OCI-LY7 (cell line): ENCODE measurements at regions not wholly inside any gene's neighbourhood (a gene's known extent, or its start where the extent isn't known, plus 50 kb on each side); places are given as distances from the start of the nearest gene placed in this dataset.

Experiments
- BruUV-seq: library from RNA; stranded (reverse); fragments of 400-500 nt; replicated peaks from 2 replicates; lab custom pipeline; 2021; lab: Mats Ljungman, UMichigan
- CTCF ChIA-PET: fragments of 300-600 bp; sonication (Branson Sonifier 250); formaldehyde crosslinking; loops from one replicate; lab custom pipeline; 2022; ENCODE audit warnings: antibody characterized with exemption; ENCODE audit not compliant: unreplicated experiment; lab: Charles Lee
- POLR2A ChIA-PET: fragments of 300-600 bp; sonication (Branson Sonifier 250); formaldehyde crosslinking; loops from one replicate; lab custom pipeline; 2022; ENCODE audit warnings: antibody characterized with exemption; lab: Charles Lee
- DNase-seq: peaks from one replicate; pipeline ENCODE4 v3.0.0-alpha.2; 2015; ENCODE audit warnings: low spot score
- H2AFZ ChIP-seq: fragments of 200-600 bp; sonication (generic), shearing (Covaris generic); 2 replicates; pipeline ENCODE4 v1.6.1; 2014; ENCODE audit warnings: mild to moderate bottlenecking, antibody characterized with exemption, low read length, moderate library complexity
- H3K27ac ChIP-seq: fragments of 200-600 bp; sonication (generic); 2 replicates; pipeline ENCODE4 v1.5.1; 2014; ENCODE audit warnings: mixed run types, low read depth, mild to moderate bottlenecking, moderate library complexity, low read length, inconsistent platforms; ENCODE audit not compliant: poor library complexity, severe bottlenecking
- H3K36me3 ChIP-seq: fragments of 200-600 bp; sonication (generic); 2 replicates; pipeline ENCODE4 v1.6.1; 2014; ENCODE audit warnings: mild to moderate bottlenecking, antibody characterized with exemption, low read length, moderate library complexity, mixed read lengths; ENCODE audit not compliant: insufficient read depth
- H3K4me1 ChIP-seq: fragments of 200-600 bp; sonication (generic); 2 replicates; pipeline ENCODE4 v1.5.1; 2014; ENCODE audit warnings: mild to moderate bottlenecking, low read length; ENCODE audit not compliant: insufficient read depth, poor library complexity, severe bottlenecking
- H3K4me2 ChIP-seq: fragments of 200-600 bp; sonication (generic); 2 replicates; pipeline ENCODE4 v1.6.1; 2014; ENCODE audit warnings: mild to moderate bottlenecking, low read length
- H3K4me3 ChIP-seq: fragments of 200-600 bp; sonication (generic); 2 replicates; pipeline ENCODE4 v1.5.1; 2014; ENCODE audit warnings: mild to moderate bottlenecking, low read depth, low read length; ENCODE audit not compliant: poor library complexity, severe bottlenecking
- H3K79me2 ChIP-seq: fragments of 200-600 bp; sonication (generic); 2 replicates; pipeline ENCODE4 v1.6.1; 2016; ENCODE audit warnings: low read depth, mild to moderate bottlenecking, low read length, moderate library complexity, mixed read lengths; ENCODE audit not compliant: insufficient read depth
- H3K9me2 ChIP-seq: fragments of 200-600 bp; sonication (generic); 2 replicates; pipeline ENCODE4 v1.6.1; 2016; ENCODE audit warnings: mild to moderate bottlenecking, low read length, mixed read lengths; ENCODE audit not compliant: insufficient read depth
- H3K9me3 ChIP-seq: fragments of 200-600 bp; sonication (generic); 2 replicates; pipeline ENCODE4 v1.6.1; 2014; ENCODE audit warnings: mild to moderate bottlenecking, mixed run types, low read length, mixed read lengths
- H4K20me1 ChIP-seq: fragments of 200-600 bp; sonication (generic); 2 replicates; pipeline ENCODE4 v1.6.1; 2014; ENCODE audit warnings: mild to moderate bottlenecking, antibody characterized with exemption, low read length, moderate library complexity, mixed read lengths; ENCODE audit not compliant: insufficient read depth
- EZH2phosphoT487 ChIP-seq: fragments of 200-600 bp; sonication (generic); IDR thresholded peaks from 2 replicates; pipeline ENCODE4 v1.6.1; 2018; ENCODE audit warnings: low read depth, borderline replicate concordance, mild to moderate bottlenecking, mixed run types, antibody characterized with exemption, low read length, moderate library complexity, mixed read lengths
- intact Hi-C: fragments of 100-400 bp; cut with micrococcal nuclease; formaldehyde crosslinking; loops from one replicate; pipeline ENCODE4 v1.10.0; 2022; ENCODE audit not compliant: unreplicated experiment
- TF ChIP-seq, protein P1 (sequence below): fragments of 200-600 bp; sonication (generic); conservative IDR thresholded peaks from 2 replicates; pipeline ENCODE4 v1.5.1; 2014; ENCODE audit warnings: mild to moderate bottlenecking, antibody characterized with exemption, low read length, moderate library complexity, mixed read lengths

DNA sequence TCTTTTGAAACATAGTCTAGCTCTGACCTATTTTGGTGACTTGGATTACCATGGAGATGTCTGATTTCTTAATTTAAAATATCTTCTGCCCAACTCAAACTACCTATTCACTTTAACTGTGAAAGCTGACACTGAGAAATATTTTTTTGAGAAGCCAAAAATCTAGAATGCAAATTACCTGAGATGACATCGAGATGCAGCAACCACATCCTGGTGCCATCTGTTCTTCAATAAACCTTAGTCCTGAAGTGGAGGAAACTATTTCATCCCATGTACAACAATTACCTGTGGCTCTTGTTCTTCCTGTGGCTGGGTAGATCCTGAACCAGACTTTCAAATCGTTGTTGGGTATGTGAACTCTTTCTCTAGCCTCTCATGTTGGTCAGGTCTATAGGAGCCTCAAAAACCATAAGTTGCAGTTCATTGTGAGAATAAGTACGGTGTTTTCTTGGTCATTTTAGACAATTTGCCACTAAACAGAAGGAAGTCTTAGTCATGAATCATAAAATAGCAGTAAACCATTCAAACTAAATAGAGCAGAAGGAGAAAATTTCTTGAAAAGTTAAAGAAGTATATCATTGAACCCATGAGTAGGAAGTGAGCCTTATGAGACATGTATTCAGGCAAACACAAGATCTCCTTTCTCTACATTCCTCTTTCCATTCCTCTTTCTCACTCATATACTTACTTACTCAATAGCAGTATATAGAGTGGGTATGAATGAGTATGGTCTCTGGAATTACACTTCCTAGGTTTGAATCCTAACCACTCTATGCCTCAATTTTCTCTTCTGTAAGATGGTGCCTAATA is 176.0 kb downstream of the HMHB1 start:
- no peak for TF ChIP-seq EZH2phosphoT487
- TF ChIP-seq, protein P1, sequence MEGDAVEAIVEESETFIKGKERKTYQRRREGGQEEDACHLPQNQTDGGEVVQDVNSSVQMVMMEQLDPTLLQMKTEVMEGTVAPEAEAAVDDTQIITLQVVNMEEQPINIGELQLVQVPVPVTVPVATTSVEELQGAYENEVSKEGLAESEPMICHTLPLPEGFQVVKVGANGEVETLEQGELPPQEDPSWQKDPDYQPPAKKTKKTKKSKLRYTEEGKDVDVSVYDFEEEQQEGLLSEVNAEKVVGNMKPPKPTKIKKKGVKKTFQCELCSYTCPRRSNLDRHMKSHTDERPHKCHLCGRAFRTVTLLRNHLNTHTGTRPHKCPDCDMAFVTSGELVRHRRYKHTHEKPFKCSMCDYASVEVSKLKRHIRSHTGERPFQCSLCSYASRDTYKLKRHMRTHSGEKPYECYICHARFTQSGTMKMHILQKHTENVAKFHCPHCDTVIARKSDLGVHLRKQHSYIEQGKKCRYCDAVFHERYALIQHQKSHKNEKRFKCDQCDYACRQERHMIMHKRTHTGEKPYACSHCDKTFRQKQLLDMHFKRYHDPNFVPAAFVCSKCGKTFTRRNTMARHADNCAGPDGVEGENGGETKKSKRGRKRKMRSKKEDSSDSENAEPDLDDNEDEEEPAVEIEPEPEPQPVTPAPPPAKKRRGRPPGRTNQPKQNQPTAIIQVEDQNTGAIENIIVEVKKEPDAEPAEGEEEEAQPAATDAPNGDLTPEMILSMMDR: no peak
- intact Hi-C loops: no loop called here
- ChIA-PET CTCF (no interaction called here), POLR2A (interaction anchor here (0.5 to 1.0 kb wide), 3 partner anchors 19 to 1027 kb away, joined by 3 to 6 read pairs (median 3); no protein-coding TSS in a partner anchor)
- H3K36me3 ChIP-seq: no peaks in the 10 kb centered on the region
- no peak overlapping the region for H3K4me3 ChIP-seq
- no peak for DNase-seq
- no peaks in the 10 kb centered on the region for H3K79me2 ChIP-seq
- H3K4me2 ChIP-seq: no peak overlapping the region
- H3K27ac ChIP-seq: no peak overlapping the region
- H4K20me1 ChIP-seq: no peaks in the 10 kb centered on the region
- no peaks in the 10 kb centered on the region for H3K9me3 ChIP-seq
- H3K4me1 ChIP-seq: no peaks in the 10 kb centered on the region
- no peak overlapping the region for H2AFZ ChIP-seq
- H3K9me2 ChIP-seq: no peaks in the 10 kb centered on the region
- BruUV-seq: no TSS peak

DNA sequence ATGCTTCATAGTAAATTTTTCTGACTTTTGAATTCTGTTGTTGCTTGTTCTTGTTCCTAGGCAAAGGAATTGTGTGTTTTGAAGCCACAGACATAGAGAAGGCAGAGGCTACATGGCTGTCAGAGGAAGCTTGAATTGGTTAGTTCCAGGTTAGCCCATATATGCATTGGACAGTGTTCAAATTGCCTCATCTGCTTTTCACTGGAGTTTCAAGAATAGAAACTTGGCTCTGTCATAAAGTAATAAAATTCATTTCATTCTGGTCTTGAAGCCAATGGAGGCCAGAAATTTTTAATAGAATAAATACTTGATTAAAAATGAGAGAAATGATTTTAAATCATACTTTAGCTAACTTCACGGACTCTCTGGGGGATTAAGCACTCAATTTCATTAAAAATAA is 178.0 kb downstream of the YIPF5 start:
- intact Hi-C loops: no loop called here

More for the DNA sequence above, 178.0 kb downstream of the YIPF5 start:
- no peak for DNase-seq
- no peak overlapping the region for H3K4me3 ChIP-seq
- H2AFZ ChIP-seq: no peak overlapping the region
- TF ChIP-seq, protein P1: no peak
- no peak for TF ChIP-seq EZH2phosphoT487
- no peaks in the 10 kb centered on the region for H3K9me2 ChIP-seq
- no TSS peak for BruUV-seq
- no peaks in the 10 kb centered on the region for H4K20me1 ChIP-seq
- no peak overlapping the region for H3K27ac ChIP-seq
- no peaks in the 10 kb centered on the region for H3K79me2 ChIP-seq
- H3K4me2 ChIP-seq: no peak overlapping the region
- H3K36me3 ChIP-seq: no peaks in the 10 kb centered on the region
- no peaks in the 10 kb centered on the region for H3K9me3 ChIP-seq
- no peaks in the 10 kb centered on the region for H3K4me1 ChIP-seq
- CTCF ChIA-PET: no interaction called here
- POLR2A ChIA-PET: interaction anchor here (0.6 to 1.0 kb wide), 3 partner anchors 38 to 183 kb away, joined by 4 to 6 read pairs (median 4); no protein-coding TSS in a partner anchor
